ENCODE measurements at regions not wholly inside any gene's neighbourhood (a gene's known extent, or its start where the extent isn't known, plus 50 kb on each side); places are given as distances from the start of the nearest gene placed in this dataset.
"Not testable (repeated sequence)": the region's sequence is repeated elsewhere in the genome, so short reads cannot be mapped to it uniquely, and the experiment has no call there.

- peaks cover 9% of the 10 kb centered on the region for H3K9me3 Mint-ChIP-seq
- DNase-seq (no peak), ATAC-seq (no peak)
- no peaks in the 10 kb centered on the region for H3K36me3 Mint-ChIP-seq (ENCODE audit: low read depth)
- H3K27me3 Mint-ChIP-seq, result peaks cover 2% of the 10 kb centered on the region
- no peak overlapping the region for H3K4me3 Mint-ChIP-seq
- no peak overlapping the region for H3K27ac Mint-ChIP-seq
- no peaks in the 10 kb centered on the region for H3K4me1 Mint-ChIP-seq
Observed at GRCh38 chr2:16361261-16361995, 304.2 kb downstream of the CYRIA start.

- DNase-seq (no peak), ATAC-seq (no peak)
- Mint-ChIP-seq H3K36me3 (ENCODE audit: low read depth) (no peaks in the 10 kb centered on the region), H3K9me3 (peaks cover 13% of the 10 kb centered on the region), H3K4me1 (no peaks in the 10 kb centered on the region), H3K27ac (no peak overlapping the region), H3K27me3 (peaks cover 2% of the 10 kb centered on the region), H3K4me3 (no peak overlapping the region)
Observed at GRCh38 chr2:16359961-16360360, 305.7 kb downstream of the CYRIA start.

- no peaks in the 10 kb centered on the region for H3K36me3 Mint-ChIP-seq (ENCODE audit: low read depth)
- H3K9me3 Mint-ChIP-seq, result peaks cover 17% of the 10 kb centered on the region
- H3K27ac Mint-ChIP-seq, result no peak overlapping the region
- ATAC-seq, result no peak
- H3K4me1 Mint-ChIP-seq, result no peaks in the 10 kb centered on the region
- H3K27me3 Mint-ChIP-seq, result peaks cover 2% of the 10 kb centered on the region
- no peak for DNase-seq
- no peak overlapping the region for H3K4me3 Mint-ChIP-seq
Observed at GRCh38 chr2:16357188-16357587, 308.4 kb downstream of the CYRIA start.

- Mint-ChIP-seq H3K4me1 (no peaks in the 10 kb centered on the region), H3K27me3 (no peaks in the 10 kb centered on the region), H3K4me3 (no peak overlapping the region), H3K36me3 (ENCODE audit: low read depth) (no peaks in the 10 kb centered on the region), H3K9me3 (peaks cover 19% of the 10 kb centered on the region), H3K27ac (no peak overlapping the region)
- ATAC-seq (no peak), DNase-seq (no peak)
Observed at GRCh38 chr2:16351541-16351940, 314.1 kb downstream of the CYRIA start.

- no peaks in the 10 kb centered on the region for H3K4me1 Mint-ChIP-seq
- H3K4me3 Mint-ChIP-seq, result no peak overlapping the region
- H3K27ac Mint-ChIP-seq, result no peak overlapping the region
- peaks cover 19% of the 10 kb centered on the region for H3K9me3 Mint-ChIP-seq
- no peaks in the 10 kb centered on the region for H3K27me3 Mint-ChIP-seq
- ATAC-seq (no peak), DNase-seq (no peak)
- no peaks in the 10 kb centered on the region for H3K36me3 Mint-ChIP-seq (ENCODE audit: low read depth)
Observed at GRCh38 chr2:16351137-16351536, 314.5 kb downstream of the CYRIA start.

GRCh38 chr2:16350211-16350610 is 315.4 kb downstream of the CYRIA start:
- Mint-ChIP-seq H3K4me1 (no peaks in the 10 kb centered on the region), H3K36me3 (ENCODE audit: low read depth) (no peaks in the 10 kb centered on the region), H3K4me3 (no peak overlapping the region), H3K27me3 (no peaks in the 10 kb centered on the region), H3K27ac (no peak overlapping the region), H3K9me3 (peaks cover 15% of the 10 kb centered on the region)
- DNase-seq (no peak), ATAC-seq (no peak)

- H3K27ac Mint-ChIP-seq, result no peak overlapping the region
- peaks cover 15% of the 10 kb centered on the region for H3K9me3 Mint-ChIP-seq
- no peak for DNase-seq
- no peak for ATAC-seq
- H3K36me3 Mint-ChIP-seq (ENCODE audit: low read depth), result no peaks in the 10 kb centered on the region
- no peaks in the 10 kb centered on the region for H3K4me1 Mint-ChIP-seq
- H3K27me3 Mint-ChIP-seq, result no peaks in the 10 kb centered on the region
- no peak overlapping the region for H3K4me3 Mint-ChIP-seq
Observed at GRCh38 chr2:16349811-16350210, 315.8 kb downstream of the CYRIA start.

GRCh38 chr2:16348821-16349515 is 316.7 kb downstream of the CYRIA start:
- H3K4me3 Mint-ChIP-seq, result no peak overlapping the region
- peaks cover 15% of the 10 kb centered on the region for H3K9me3 Mint-ChIP-seq
- no peaks in the 10 kb centered on the region for H3K4me1 Mint-ChIP-seq
- ATAC-seq (no peak), DNase-seq (no peak)
- no peak overlapping the region for H3K27ac Mint-ChIP-seq
- no peaks in the 10 kb centered on the region for H3K36me3 Mint-ChIP-seq (ENCODE audit: low read depth)
- H3K27me3 Mint-ChIP-seq, result no peaks in the 10 kb centered on the region

GRCh38 chr2:16346671-16347070 is 319.0 kb downstream of the CYRIA start:
- DNase-seq, result no peak
- Mint-ChIP-seq H3K27ac (no peak overlapping the region), H3K27me3 (no peaks in the 10 kb centered on the region), H3K4me1 (no peaks in the 10 kb centered on the region), H3K9me3 (peaks cover 15% of the 10 kb centered on the region), H3K4me3 (no peak overlapping the region), H3K36me3 (ENCODE audit: low read depth) (no peaks in the 10 kb centered on the region)
- ATAC-seq, result no peak

- not testable (repeated sequence) for H3K27me3 Mint-ChIP-seq; H3K27ac Mint-ChIP-seq; H3K4me3 Mint-ChIP-seq; DNase-seq; H3K4me1 Mint-ChIP-seq; ATAC-seq; H3K36me3 Mint-ChIP-seq (ENCODE audit: low read depth)
- peaks cover 13% of the 10 kb centered on the region for H3K9me3 Mint-ChIP-seq
Observed at GRCh38 chr2:16345231-16345630, 320.4 kb downstream of the CYRIA start.

- no peak for ATAC-seq
- Mint-ChIP-seq H3K4me1 (no peaks in the 10 kb centered on the region), H3K4me3 (no peak overlapping the region), H3K27ac (no peak overlapping the region), H3K36me3 (ENCODE audit: low read depth) (no peaks in the 10 kb centered on the region), H3K27me3 (no peaks in the 10 kb centered on the region), H3K9me3 (peaks cover 34% of the 10 kb centered on the region)
- DNase-seq, result no peak
Observed at GRCh38 chr2:16339206-16339605, 326.4 kb downstream of the CYRIA start.

- no peak for DNase-seq
- Mint-ChIP-seq H3K4me3 (no peak overlapping the region), H3K4me1 (no peaks in the 10 kb centered on the region), H3K9me3 (peaks cover 34% of the 10 kb centered on the region), H3K27ac (no peak overlapping the region), H3K36me3 (ENCODE audit: low read depth) (no peaks in the 10 kb centered on the region), H3K27me3 (no peaks in the 10 kb centered on the region)
- no peak for ATAC-seq
Observed at GRCh38 chr2:16338026-16338425, 327.6 kb downstream of the CYRIA start.

- no peak for ATAC-seq
- H3K27me3 Mint-ChIP-seq, result no peaks in the 10 kb centered on the region
- no peaks in the 10 kb centered on the region for H3K4me1 Mint-ChIP-seq
- peaks cover 28% of the 10 kb centered on the region for H3K9me3 Mint-ChIP-seq
- DNase-seq, result no peak
- H3K27ac Mint-ChIP-seq, result no peak overlapping the region
- no peaks in the 10 kb centered on the region for H3K36me3 Mint-ChIP-seq (ENCODE audit: low read depth)
- H3K4me3 Mint-ChIP-seq, result no peak overlapping the region
Observed at GRCh38 chr2:16336916-16337315, 328.7 kb downstream of the CYRIA start.

GRCh38 chr2:16336491-16336890 is 329.1 kb downstream of the CYRIA start:
- no peaks in the 10 kb centered on the region for H3K36me3 Mint-ChIP-seq (ENCODE audit: low read depth)
- H3K27me3 Mint-ChIP-seq, result no peaks in the 10 kb centered on the region
- no peaks in the 10 kb centered on the region for H3K4me1 Mint-ChIP-seq
- no peak overlapping the region for H3K4me3 Mint-ChIP-seq
- no peak for DNase-seq
- peaks cover 24% of the 10 kb centered on the region for H3K9me3 Mint-ChIP-seq
- H3K27ac Mint-ChIP-seq, result no peak overlapping the region
- no peak for ATAC-seq

- DNase-seq, result no peak
- Mint-ChIP-seq H3K27ac (no peak overlapping the region), H3K9me3 (peaks cover 23% of the 10 kb centered on the region), H3K27me3 (no peaks in the 10 kb centered on the region), H3K4me3 (no peak overlapping the region), H3K4me1 (no peaks in the 10 kb centered on the region), H3K36me3 (ENCODE audit: low read depth) (no peaks in the 10 kb centered on the region)
- no peak for ATAC-seq
Observed at GRCh38 chr2:16335947-16336346, 329.7 kb downstream of the CYRIA start.

Data from activated naive CD8-positive, alpha-beta T cell treated with anti-CD3 and anti-CD28 coated beads, Interleukin-2, amount 50 U/mL, for 24 hours (primary cell).